Loucy (cell line): ENCODE measurements at regions not wholly inside any gene's neighbourhood (a gene's known extent, or its start where the extent isn't known, plus 50 kb on each side); places are given as distances from the start of the nearest gene placed in this dataset.

Experiments used
- H2AFZ ChIP-seq: fragments of 200-600 bp; sonication (generic); 2 replicates; pipeline ENCODE4 v1.6.0; 2016; ENCODE audit warnings: antibody characterized with exemption, mild to moderate bottlenecking, low read length, moderate library complexity
- H3F3A ChIP-seq: fragments of 200-600 bp; 2 replicates; pipeline ENCODE4 v1.6.0; 2016; ENCODE audit warnings: antibody characterized with exemption, low read depth, mild to moderate bottlenecking
- H3K27me3 ChIP-seq: fragments of 200-600 bp; sonication (generic); 2 replicates; pipeline ENCODE4 v1.6.1; 2014; ENCODE audit warnings: low read length, mild to moderate bottlenecking; ENCODE audit not compliant: insufficient read depth, poor library complexity, severe bottlenecking
- H3K36me3 ChIP-seq: fragments of 200-600 bp; sonication (generic); 2 replicates; pipeline ENCODE4 v1.6.1; 2016; ENCODE audit warnings: low read length; ENCODE audit not compliant: insufficient read depth
- H3K4me1 ChIP-seq: fragments of 200-600 bp; sonication (generic); 2 replicates; pipeline ENCODE4 v1.5.1; 2014; ENCODE audit warnings: low read length, mild to moderate bottlenecking; ENCODE audit not compliant: insufficient read depth, poor library complexity, severe bottlenecking
- H3K4me2 ChIP-seq: fragments of 200-600 bp; sonication (generic); 2 replicates; pipeline ENCODE4 v1.6.0; 2014; ENCODE audit warnings: antibody characterized with exemption, low read length, low read depth, mild to moderate bottlenecking; ENCODE audit not compliant: poor library complexity, severe bottlenecking
- H3K4me3 ChIP-seq: fragments of 200-600 bp; sonication (generic); 2 replicates; pipeline ENCODE4 v1.5.1; 2014; ENCODE audit warnings: low read length, mild to moderate bottlenecking, mixed read lengths; ENCODE audit not compliant: poor library complexity, severe bottlenecking
- H3K79me2 ChIP-seq: fragments of 200-600 bp; sonication (generic); 2 replicates; pipeline ENCODE4 v1.6.1; 2014; ENCODE audit warnings: low read length; ENCODE audit not compliant: insufficient read depth
- H3K9ac ChIP-seq: fragments of 200-600 bp; sonication (generic); 2 replicates; pipeline ENCODE4 v1.6.0; 2014; ENCODE audit warnings: mild to moderate bottlenecking, low read depth, low read length, moderate library complexity; ENCODE audit not compliant: poor library complexity, severe bottlenecking
- H3K9me2 ChIP-seq: fragments of 200-600 bp; sonication (generic); replicated peaks from 2 replicates; pipeline ENCODE4 v1.6.1; 2016; ENCODE audit warnings: low read depth, low read length, mixed read lengths
- H3K9me3 ChIP-seq: fragments of 200-600 bp; sonication (generic); 2 replicates; pipeline ENCODE4 v1.6.1; 2014; ENCODE audit warnings: mild to moderate bottlenecking, antibody characterized with exemption, low read length, low read depth; ENCODE audit not compliant: insufficient read depth
- H4K20me1 ChIP-seq: fragments of 200-600 bp; sonication (generic); 2 replicates; pipeline ENCODE4 v1.6.0; 2014; ENCODE audit warnings: antibody characterized with exemption, low read length, mild to moderate bottlenecking; ENCODE audit not compliant: insufficient read depth, poor library complexity, severe bottlenecking
- EZH2phosphoT487 ChIP-seq: fragments of 200-600 bp; IDR thresholded peaks from 2 replicates; pipeline ENCODE4 v1.6.1; 2018; ENCODE audit warnings: antibody characterized with exemption, mild to moderate bottlenecking, moderate library complexity, borderline replicate concordance
- TF ChIP-seq, protein P1 (sequence below): fragments of 200-600 bp; sonication (generic); conservative IDR thresholded peaks from 2 replicates; pipeline ENCODE4 v1.5.1; 2014; ENCODE audit warnings: mild to moderate bottlenecking, antibody characterized with exemption, low read length

DNA sequence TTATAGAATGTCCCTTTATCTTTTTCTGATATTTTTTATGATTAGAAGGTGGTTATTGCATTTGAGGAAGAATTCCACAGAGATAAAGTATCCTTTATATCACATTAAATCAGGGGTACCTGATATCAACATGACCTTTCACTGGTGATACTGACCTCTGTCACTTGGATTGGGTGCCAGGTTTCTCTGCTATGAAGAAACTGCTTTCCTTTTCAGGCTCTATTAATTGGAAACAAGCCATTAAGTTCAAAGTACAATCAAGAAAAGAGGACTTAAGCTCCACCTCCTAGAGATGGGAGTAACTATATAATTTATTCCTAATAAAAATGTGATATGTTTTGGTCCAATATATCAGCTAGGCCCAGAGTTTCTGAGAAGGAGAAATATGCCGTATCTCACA is 514.6 kb upstream of the TYRP1 start:
- Histone ChIP-seq H3K79me2 (no peaks in the 10 kb centered on the region), H3K9ac (no peak overlapping the region), H3K9me3 (no peaks in the 10 kb centered on the region), H3K36me3 (no peaks in the 10 kb centered on the region), H3K9me2 (no peaks in the 10 kb centered on the region), H3K27me3 (no peaks in the 10 kb centered on the region), H3K4me3 (no peak overlapping the region), H2AFZ (no peak overlapping the region), H3K4me1 (no peaks in the 10 kb centered on the region), H3F3A (no peaks in the 10 kb centered on the region), H4K20me1 (no peaks in the 10 kb centered on the region), H3K4me2 (no peak overlapping the region)
- TF ChIP-seq, protein P1, sequence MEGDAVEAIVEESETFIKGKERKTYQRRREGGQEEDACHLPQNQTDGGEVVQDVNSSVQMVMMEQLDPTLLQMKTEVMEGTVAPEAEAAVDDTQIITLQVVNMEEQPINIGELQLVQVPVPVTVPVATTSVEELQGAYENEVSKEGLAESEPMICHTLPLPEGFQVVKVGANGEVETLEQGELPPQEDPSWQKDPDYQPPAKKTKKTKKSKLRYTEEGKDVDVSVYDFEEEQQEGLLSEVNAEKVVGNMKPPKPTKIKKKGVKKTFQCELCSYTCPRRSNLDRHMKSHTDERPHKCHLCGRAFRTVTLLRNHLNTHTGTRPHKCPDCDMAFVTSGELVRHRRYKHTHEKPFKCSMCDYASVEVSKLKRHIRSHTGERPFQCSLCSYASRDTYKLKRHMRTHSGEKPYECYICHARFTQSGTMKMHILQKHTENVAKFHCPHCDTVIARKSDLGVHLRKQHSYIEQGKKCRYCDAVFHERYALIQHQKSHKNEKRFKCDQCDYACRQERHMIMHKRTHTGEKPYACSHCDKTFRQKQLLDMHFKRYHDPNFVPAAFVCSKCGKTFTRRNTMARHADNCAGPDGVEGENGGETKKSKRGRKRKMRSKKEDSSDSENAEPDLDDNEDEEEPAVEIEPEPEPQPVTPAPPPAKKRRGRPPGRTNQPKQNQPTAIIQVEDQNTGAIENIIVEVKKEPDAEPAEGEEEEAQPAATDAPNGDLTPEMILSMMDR = no peak
- TF ChIP-seq EZH2phosphoT487 = no peak

- no peaks in the 10 kb centered on the region for H3K36me3 ChIP-seq
- no peaks in the 10 kb centered on the region for H3F3A ChIP-seq
- TF ChIP-seq, protein P1 = no peak
- no peak for TF ChIP-seq EZH2phosphoT487
- H2AFZ ChIP-seq = no peak overlapping the region
- H4K20me1 ChIP-seq = no peaks in the 10 kb centered on the region
- no peak overlapping the region for H3K9ac ChIP-seq
- H3K79me2 ChIP-seq = no peaks in the 10 kb centered on the region
- no peaks in the 10 kb centered on the region for H3K9me3 ChIP-seq
- no peaks in the 10 kb centered on the region for H3K4me1 ChIP-seq
- H3K4me2 ChIP-seq = no peak overlapping the region
- H3K4me3 ChIP-seq = no peak overlapping the region
- no peaks in the 10 kb centered on the region for H3K9me2 ChIP-seq
- no peaks in the 10 kb centered on the region for H3K27me3 ChIP-seq
These were observed 510.4 kb upstream of the TYRP1 start for GRCh38 chr9:12182806-12183205.

DNA sequence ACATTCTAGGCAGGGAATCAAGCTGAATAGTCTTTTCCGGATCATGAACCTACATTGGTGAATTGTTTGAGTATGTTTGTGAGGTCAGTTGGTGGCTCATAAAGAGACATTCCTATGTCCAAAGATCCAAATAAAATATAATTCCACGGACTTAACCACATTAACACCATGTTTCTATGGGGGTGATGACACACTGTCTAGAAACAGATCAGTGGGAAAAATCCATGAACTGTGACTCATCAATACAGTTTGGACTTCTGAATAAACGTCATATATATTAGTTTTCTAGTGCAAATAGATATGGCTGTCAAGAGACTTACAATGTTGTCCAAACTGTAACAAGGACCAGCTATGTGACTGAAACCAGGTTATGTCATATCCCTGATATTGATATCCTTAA is 509.9 kb upstream of the TYRP1 start:
- H3K9ac ChIP-seq = no peak overlapping the region
- H4K20me1 ChIP-seq = no peaks in the 10 kb centered on the region
- H3K79me2 ChIP-seq = no peaks in the 10 kb centered on the region
- no peaks in the 10 kb centered on the region for H3K4me1 ChIP-seq
- no peaks in the 10 kb centered on the region for H3K9me3 ChIP-seq
- H3K4me3 ChIP-seq = no peak overlapping the region
- H3F3A ChIP-seq = no peaks in the 10 kb centered on the region
- no peaks in the 10 kb centered on the region for H3K36me3 ChIP-seq
- H3K27me3 ChIP-seq = no peaks in the 10 kb centered on the region
- H3K9me2 ChIP-seq = no peaks in the 10 kb centered on the region
- no peak overlapping the region for H2AFZ ChIP-seq
- TF ChIP-seq EZH2phosphoT487 = no peak
- TF ChIP-seq, protein P1 = no peak
- no peak overlapping the region for H3K4me2 ChIP-seq
